ENCODE measurements at regions not wholly inside any gene's neighbourhood (a gene's known extent, or its start where the extent isn't known, plus 50 kb on each side); places are given as distances from the start of the nearest gene placed in this dataset.

GRCh38 chr10:53093878-53094277, 321.3 kb upstream of the MBL2 start:
- 71% methylated on average over 1 of the region's 2 CpGs for WGBS
- Histone ChIP-seq H2BK12ac (ENCODE audit: low read length in 2 of 2) (no peak overlapping the region), H4K91ac (ENCODE audit: low read length) (no peak overlapping the region), H2BK5ac (ENCODE audit: low read depth, low read length, poor library complexity, severe bottlenecking) (no peak overlapping the region), H3K9ac (ENCODE audit: low read length) (no peak overlapping the region), H2BK15ac (ENCODE audit: low read depth, poor library complexity, severe bottlenecking) (no peak overlapping the region), H3K4me3 (ENCODE audit: insufficient read depth in 1 of 2, low read depth in 1 of 2, low read length in 2 of 2) (no peak overlapping the region), H4K8ac (ENCODE audit: low read length) (no peak overlapping the region), H3K79me1 (replicated peaks; ENCODE audit: low read length, poor library complexity, severe bottlenecking) (no peaks in the 10 kb centered on the region), H3K27me3 (ENCODE audit: control insufficient read depth in 1 of 2, insufficient read depth in 1 of 2, low read length in 2 of 2) (no peaks in the 10 kb centered on the region), H3K4ac (ENCODE audit: low read depth in 1 of 2, low read length in 2 of 2) (no peak overlapping the region), H3K27ac (ENCODE audit: low read length, poor library complexity, severe bottlenecking) (no peak overlapping the region), H3K14ac (ENCODE audit: low read length in 2 of 2) (no peak overlapping the region), H2BK120ac (ENCODE audit: low read depth, low read length) (no peak overlapping the region), H2AFZ (ENCODE audit: low read depth, low read length) (no peak overlapping the region), H3K18ac (ENCODE audit: low read depth in 1 of 2, low read length in 2 of 2) (no peak overlapping the region), H3K4me2 (ENCODE audit: low read length, poor library complexity, severe bottlenecking) (no peak overlapping the region), H3K4me1 (ENCODE audit: control insufficient read depth, insufficient read depth, low read depth, low read length) (no peaks in the 10 kb centered on the region), H3K36me3 (ENCODE audit: control insufficient read depth in 1 of 2, insufficient read depth in 2 of 2, low read depth in 1 of 2, low read length in 2 of 2) (no peaks in the 10 kb centered on the region), H2AK5ac (ENCODE audit: low read length, severe bottlenecking) (no peak overlapping the region), H3K23ac (ENCODE audit: low read length in 2 of 2) (no peak overlapping the region), H3K9me3 (ENCODE audit: control insufficient read depth, low read length) (peaks cover 4% of the 10 kb centered on the region)
- no peak for DNase-seq

- Histone ChIP-seq H3K4me2 (ENCODE audit: low read length, poor library complexity, severe bottlenecking) (no peak overlapping the region), H3K9ac (ENCODE audit: low read length) (no peak overlapping the region), H3K4ac (ENCODE audit: low read depth in 1 of 2, low read length in 2 of 2) (no peak overlapping the region), H3K23ac (ENCODE audit: low read length in 2 of 2) (no peak overlapping the region), H3K36me3 (ENCODE audit: control insufficient read depth in 1 of 2, insufficient read depth in 2 of 2, low read depth in 1 of 2, low read length in 2 of 2) (no peaks in the 10 kb centered on the region), H4K8ac (ENCODE audit: low read length) (no peak overlapping the region), H4K91ac (ENCODE audit: low read length) (no peak overlapping the region), H2BK12ac (ENCODE audit: low read length in 2 of 2) (no peak overlapping the region), H3K27ac (ENCODE audit: low read length, poor library complexity, severe bottlenecking) (no peak overlapping the region), H3K79me1 (replicated peaks; ENCODE audit: low read length, poor library complexity, severe bottlenecking) (no peaks in the 10 kb centered on the region), H2AK5ac (ENCODE audit: low read length, severe bottlenecking) (no peak overlapping the region), H3K14ac (ENCODE audit: low read length in 2 of 2) (no peak overlapping the region), H2BK5ac (ENCODE audit: low read depth, low read length, poor library complexity, severe bottlenecking) (no peak overlapping the region), H3K27me3 (ENCODE audit: control insufficient read depth in 1 of 2, insufficient read depth in 1 of 2, low read length in 2 of 2) (no peaks in the 10 kb centered on the region), H3K4me1 (ENCODE audit: control insufficient read depth, insufficient read depth, low read depth, low read length) (no peaks in the 10 kb centered on the region), H3K18ac (ENCODE audit: low read depth in 1 of 2, low read length in 2 of 2) (no peak overlapping the region), H2AFZ (ENCODE audit: low read depth, low read length) (no peak overlapping the region), H3K9me3 (ENCODE audit: control insufficient read depth, low read length) (peaks cover 3% of the 10 kb centered on the region), H3K4me3 (ENCODE audit: insufficient read depth in 1 of 2, low read depth in 1 of 2, low read length in 2 of 2) (no peak overlapping the region), H2BK120ac (ENCODE audit: low read depth, low read length) (no peak overlapping the region), H2BK15ac (ENCODE audit: low read depth, poor library complexity, severe bottlenecking) (no peak overlapping the region)
- no peak for DNase-seq
- WGBS = 84% methylated on average over 2 of the region's 4 CpGs
These were observed 319.0 kb upstream of the MBL2 start for GRCh38 chr10:53091574-53091973.

GRCh38 chr10:53088961-53089360, 316.4 kb upstream of the MBL2 start:
- Histone ChIP-seq H3K27ac (ENCODE audit: low read length, poor library complexity, severe bottlenecking) (no peak overlapping the region), H2AFZ (ENCODE audit: low read depth, low read length) (no peak overlapping the region), H2BK120ac (ENCODE audit: low read depth, low read length) (no peak overlapping the region), H3K79me1 (replicated peaks; ENCODE audit: low read length, poor library complexity, severe bottlenecking) (no peaks in the 10 kb centered on the region), H3K4me2 (ENCODE audit: low read length, poor library complexity, severe bottlenecking) (no peak overlapping the region), H3K9me3 (ENCODE audit: control insufficient read depth, low read length) (no peaks in the 10 kb centered on the region), H4K91ac (ENCODE audit: low read length) (no peak overlapping the region), H3K14ac (ENCODE audit: low read length in 2 of 2) (no peak overlapping the region), H2BK12ac (ENCODE audit: low read length in 2 of 2) (no peak overlapping the region), H2AK5ac (ENCODE audit: low read length, severe bottlenecking) (no peak overlapping the region), H3K23ac (ENCODE audit: low read length in 2 of 2) (no peak overlapping the region), H2BK5ac (ENCODE audit: low read depth, low read length, poor library complexity, severe bottlenecking) (no peak overlapping the region), H3K4me3 (ENCODE audit: insufficient read depth in 1 of 2, low read depth in 1 of 2, low read length in 2 of 2) (no peak overlapping the region), H3K4me1 (ENCODE audit: control insufficient read depth, insufficient read depth, low read depth, low read length) (no peaks in the 10 kb centered on the region), H4K8ac (ENCODE audit: low read length) (no peak overlapping the region), H3K18ac (ENCODE audit: low read depth in 1 of 2, low read length in 2 of 2) (no peak overlapping the region), H3K36me3 (ENCODE audit: control insufficient read depth in 1 of 2, insufficient read depth in 2 of 2, low read depth in 1 of 2, low read length in 2 of 2) (no peaks in the 10 kb centered on the region), H3K9ac (ENCODE audit: low read length) (no peak overlapping the region), H3K4ac (ENCODE audit: low read depth in 1 of 2, low read length in 2 of 2) (no peak overlapping the region), H2BK15ac (ENCODE audit: low read depth, poor library complexity, severe bottlenecking) (no peak overlapping the region), H3K27me3 (ENCODE audit: control insufficient read depth in 1 of 2, insufficient read depth in 1 of 2, low read length in 2 of 2) (no peaks in the 10 kb centered on the region)
- DNase-seq = no peak
- 46% methylated on average over 1 of the region's 1 CpG for WGBS

- Histone ChIP-seq H2BK15ac (ENCODE audit: low read depth, poor library complexity, severe bottlenecking) (no peak overlapping the region), H3K27me3 (ENCODE audit: control insufficient read depth in 1 of 2, insufficient read depth in 1 of 2, low read length in 2 of 2) (no peaks in the 10 kb centered on the region), H3K9me3 (ENCODE audit: control insufficient read depth, low read length) (no peaks in the 10 kb centered on the region), H3K27ac (ENCODE audit: low read length, poor library complexity, severe bottlenecking) (no peak overlapping the region), H3K14ac (ENCODE audit: low read length in 2 of 2) (no peak overlapping the region), H4K91ac (ENCODE audit: low read length) (no peak overlapping the region), H2BK120ac (ENCODE audit: low read depth, low read length) (no peak overlapping the region), H4K8ac (ENCODE audit: low read length) (no peak overlapping the region), H3K4me3 (ENCODE audit: insufficient read depth in 1 of 2, low read depth in 1 of 2, low read length in 2 of 2) (no peak overlapping the region), H3K79me1 (replicated peaks; ENCODE audit: low read length, poor library complexity, severe bottlenecking) (no peaks in the 10 kb centered on the region), H2AFZ (ENCODE audit: low read depth, low read length) (no peak overlapping the region), H3K9ac (ENCODE audit: low read length) (no peak overlapping the region), H3K18ac (ENCODE audit: low read depth in 1 of 2, low read length in 2 of 2) (no peak overlapping the region), H3K4me2 (ENCODE audit: low read length, poor library complexity, severe bottlenecking) (no peak overlapping the region), H3K23ac (ENCODE audit: low read length in 2 of 2) (no peak overlapping the region), H3K4me1 (ENCODE audit: control insufficient read depth, insufficient read depth, low read depth, low read length) (no peaks in the 10 kb centered on the region), H3K36me3 (ENCODE audit: control insufficient read depth in 1 of 2, insufficient read depth in 2 of 2, low read depth in 1 of 2, low read length in 2 of 2) (no peaks in the 10 kb centered on the region), H3K4ac (ENCODE audit: low read depth in 1 of 2, low read length in 2 of 2) (no peak overlapping the region), H2BK5ac (ENCODE audit: low read depth, low read length, poor library complexity, severe bottlenecking) (no peak overlapping the region), H2BK12ac (ENCODE audit: low read length in 2 of 2) (no peak overlapping the region), H2AK5ac (ENCODE audit: low read length, severe bottlenecking) (no peak overlapping the region)
- WGBS = 100% methylated on average over 2 of the region's 3 CpGs
- no peak for DNase-seq
These were observed 306.7 kb upstream of the MBL2 start for GRCh38 chr10:53079283-53079682.

Data from mesenchymal stem cell (in vitro differentiated cells and primary cell).